K562 (cell line): ENCODE measurements at regions not wholly inside any gene's neighbourhood (a gene's known extent, or its start where the extent isn't known, plus 50 kb on each side); places are given as distances from the start of the nearest gene placed in this dataset.

Experiments
- ATAC-seq: fragments of 200-7000 bp; cut with Tn5 transposase; 3 replicates; pipeline ENCODE4 v1.9.1; 2020; ENCODE audit warnings: moderate library complexity
- BruUV-seq: library from RNA; stranded (reverse); fragments of 400-500 nt; replicated peaks from 2 replicates; lab custom pipeline; 2021; lab: Mats Ljungman, UMichigan
- CTCF ChIA-PET: fragments of 300-600 bp; formaldehyde crosslinking; extraction: SDS; loops from one replicate; lab custom pipeline; 2021; ENCODE audit warnings: low intra/inter-chr PET ratio; lab: Yijun Ruan, JAX
- POLR2A ChIA-PET: fragments of 300-600, 350-650 bp; sonication (Branson Sonifier 250); formaldehyde crosslinking; extraction: SDS; loops from one replicate; lab custom pipeline; 2021; ENCODE audit warnings: antibody characterized with exemption, inconsistent platforms; lab: Yijun Ruan, JAX
- DNase-seq, 4 experiments: peaks; one replicate each; pipeline versions ENCODE4 v3.0.0 to v3.0.0-alpha.2; 2011 to 2018; ENCODE audit warnings: low spot score in 3 of 4, mixed read lengths in 3 of 4; ENCODE audit errors: extremely low read depth in 1 of 4
- FAIRE-seq: peaks from 2 replicates; lab custom pipeline; 2011; peaks lifted over from hg19 to GRCh38; lab: Jason Lieb, UNC
- H2AFZ ChIP-seq: 2 replicates; pipeline ENCODE4 v1.6.0; 2011; ENCODE audit warnings: low read depth, low read length, control low read depth, inconsistent platforms
- H3K27ac ChIP-seq: fragments of 200-600 bp; 3 replicates; pipeline ENCODE4 v1.8.0; 2011; ENCODE audit warnings: low read depth, mild to moderate bottlenecking, control low read depth, inconsistent platforms, low read length, moderate library complexity, mixed read lengths; ENCODE audit errors: extremely low read depth
- H3K27me3 ChIP-seq, 2 experiments: fragments of 300-600 bp in 1 of 2; 2 replicates in 1 of 2; 3 replicates in 1 of 2; pipeline versions ENCODE4 v1.6.0 to v1.8.0; 2011; ENCODE audit warnings: inconsistent platforms in 2 of 2, low read length in 2 of 2, mild to moderate bottlenecking in 1 of 2, mixed read lengths in 1 of 2, moderate library complexity in 1 of 2; ENCODE audit not compliant: control insufficient read depth in 2 of 2, insufficient read depth in 2 of 2
- H3K36me3 ChIP-seq: fragments of 300-600 bp; 3 replicates; pipeline ENCODE4 v1.8.0; 2011; ENCODE audit warnings: mild to moderate bottlenecking, low read length, inconsistent platforms; ENCODE audit not compliant: control insufficient read depth, insufficient read depth
- H3K4me1 ChIP-seq, 2 experiments: fragments of 200-600 bp in 1 of 2; replicated peaks in 1 of 2; 2 replicates in 1 of 2; 3 replicates in 1 of 2; pipeline versions ENCODE4 v1.5.1 to v1.8.0; 2011; ENCODE audit warnings: inconsistent platforms in 2 of 2, low read length in 2 of 2, mild to moderate bottlenecking in 1 of 2, mixed read lengths in 1 of 2, moderate library complexity in 1 of 2; ENCODE audit not compliant: control insufficient read depth in 2 of 2, insufficient read depth in 2 of 2
- H3K4me2 ChIP-seq: 2 replicates; pipeline ENCODE4 v1.6.1; 2011; ENCODE audit warnings: low read length, control low read depth, inconsistent platforms, mixed read lengths; ENCODE audit not compliant: insufficient read depth
- H3K4me3 ChIP-seq: fragments of 200-600 bp; sonication (generic), shearing (Covaris generic); 2 replicates; pipeline ENCODE4 v1.5.1; 2016; ENCODE audit warnings: control low read depth, inconsistent platforms
- H3K79me2 ChIP-seq: fragments of 200-600 bp; 3 replicates; pipeline ENCODE4 v1.8.0; 2011; ENCODE audit warnings: low read length, inconsistent platforms; ENCODE audit not compliant: control insufficient read depth, insufficient read depth
- H3K9ac ChIP-seq, 2 experiments: 2 replicates each; pipeline versions ENCODE4 v1.6.0 to v1.6.1; 2011; ENCODE audit warnings: low read depth in 2 of 2, low read length in 2 of 2, control low read depth in 1 of 2, inconsistent platforms in 1 of 2, mild to moderate bottlenecking in 1 of 2, mixed read lengths in 1 of 2; ENCODE audit not compliant: insufficient read depth in 1 of 2
- H3K9me1 ChIP-seq: one replicate; pipeline ENCODE4 v1.6.0; 2011; ENCODE audit warnings: inconsistent platforms, mild to moderate bottlenecking, low read length, moderate library complexity; ENCODE audit not compliant: control insufficient read depth, insufficient read depth
- H3K9me3 ChIP-seq: replicated peaks from 2 replicates; pipeline ENCODE4 v1.5.1; 2011; ENCODE audit warnings: low read depth, low read length, inconsistent platforms; ENCODE audit not compliant: control insufficient read depth, insufficient read depth
- H4K20me1 ChIP-seq: replicated peaks from 2 replicates; pipeline ENCODE4 v1.6.1; 2011; ENCODE audit warnings: low read length, inconsistent platforms, mixed read lengths; ENCODE audit not compliant: control insufficient read depth, insufficient read depth
- BHLHE40 ChIP-seq: IDR thresholded peaks from 2 replicates; pipeline ENCODE4 v1.6.1; 2011; ENCODE audit warnings: low read length, improper control_type of control experiment
- FOXK1 ChIP-seq: sonication (generic); formaldehyde crosslinking; IDR thresholded peaks from 2 replicates; pipeline ENCODE4 v1.8.0; 2022; ENCODE audit warnings: missing genetic modification reagents, mild to moderate bottlenecking, borderline replicate concordance
- JUND ChIP-seq, 2 experiments: IDR thresholded peaks; 2 replicates in 1 of 2; 3 replicates in 1 of 2; pipeline ENCODE4 v1.6.1; 2011; ENCODE audit warnings: borderline replicate concordance in 2 of 2, low read depth in 2 of 2, low read length in 2 of 2, improper control_type of control experiment in 1 of 2, missing biosample characterization in 1 of 2, missing genetic modification characterization in 1 of 2, missing genetic modification reagents in 1 of 2
- MAZ ChIP-seq, 2 experiments: fragments of 450-650 bp in 1 of 2; sonication (generic) in 1 of 2; formaldehyde crosslinking; IDR thresholded peaks in 1 of 2; conservative IDR thresholded peaks in 1 of 2; 2 replicates each; pipeline versions ENCODE4 v1.4.0 to v1.5.0; 2020; ENCODE audit warnings: mild to moderate bottlenecking in 1 of 2, missing genetic modification reagents in 1 of 2
- MYC ChIP-seq, 2 experiments: fragments of 250-450 bp in 1 of 2; sonication (Bioruptor Pico) in 1 of 2; IDR thresholded peaks; 2 replicates each; pipeline versions ENCODE4 v1.5.1 to v1.6.1; 2012 to 2021; ENCODE audit warnings: low read depth in 2 of 2, borderline replicate concordance in 1 of 2, improper control_type of control experiment in 1 of 2, low read length in 1 of 2, mild to moderate bottlenecking in 1 of 2, moderate library complexity in 1 of 2
- RERE ChIP-seq: sonication (generic); formaldehyde crosslinking; IDR thresholded peaks from 2 replicates; pipeline ENCODE4 v1.8.0; 2023; ENCODE audit warnings: missing genetic modification reagents, mild to moderate bottlenecking, borderline replicate concordance
- SRSF3 ChIP-seq: fragments of 200-400 bp; formaldehyde crosslinking; IDR thresholded peaks from 2 replicates; pipeline ENCODE4 v1.6.1; 2016; ENCODE audit warnings: mild to moderate bottlenecking, low read length, moderate library complexity; ENCODE audit not compliant: insufficient read depth
- ZNF316 ChIP-seq: fragments of 450-650 bp; IDR thresholded peaks from 2 replicates; pipeline ENCODE4 v1.6.1; 2016
- ZNF707 ChIP-seq: fragments of 250-450 bp; sonication (Bioruptor Pico); conservative IDR thresholded peaks from 2 replicates; pipeline ENCODE4 v1.8.0; 2022; ENCODE audit warnings: inconsistent platforms, mild to moderate bottlenecking, moderate library complexity
- in situ Hi-C: fragments of 300-500 bp; cut with MboI; formaldehyde crosslinking; loops from 4 replicates; pipeline ENCODE4 v1.15.0; 2018; ENCODE audit warnings: inconsistent platforms, mixed read lengths
- intact Hi-C: fragments of 100-400 bp; cut with micrococcal nuclease; formaldehyde crosslinking; loops from 2 replicates; pipeline ENCODE4 v1.14.2; 2022

GRCh38 chr3:72169561-72170472, 384.9 kb upstream of the PROK2 start (continued):
- TF ChIP-seq SRSF3, result no peak
- peak; percentile 64 for TF ChIP-seq ZNF316
- peak; percentile 75; the same call in 1 of the 2 replicates for TF ChIP-seq JUND (IDR thresholded peaks at IDR 0.05; ENCODE audit: borderline replicate concordance, low read depth, low read length)
- TF ChIP-seq JUND (tag; IDR thresholded peaks at IDR 0.05; ENCODE audit: borderline replicate concordance, low read depth, low read length), result peak; percentile 62; the same call in 1 of the 3 replicates
- TF ChIP-seq, all 486 proteins: peak for 96

- Histone ChIP-seq H3K4me2 (no peak overlapping the region), H3K9me3 (no peaks in the 10 kb centered on the region), H3K9ac (no peak overlapping the region), H3K4me1 (peaks cover 9 to 35% of the 10 kb centered on the region in 2 experiments; a peak in 3 of 5 replicates), H3K27ac (no peak overlapping the region), H4K20me1 (no peaks in the 10 kb centered on the region), H2AFZ (no peak overlapping the region), H3K27me3 (no peaks in the 10 kb centered on the region), H3K4me3 (no peak overlapping the region), H3K79me2 (no peaks in the 10 kb centered on the region), H3K36me3 (no peaks in the 10 kb centered on the region), H3K9me1 (no peaks in the 10 kb centered on the region)
- intact Hi-C loops, result loop anchor here (2.0 kb wide), 1 partner anchor 24 kb away; no protein-coding TSS in a partner anchor
- no TSS peak for BruUV-seq
- DNase-seq (no peak), ATAC-seq (no peak), FAIRE-seq (no peak)
- TF ChIP-seq ZNF707 (CRISPR knock-in tag) (no peak), RERE (CRISPR knock-in tag) (no peak), MAZ (CRISPR knock-in tag; conservative IDR thresholded peaks at IDR 0.05 in 1 of 2, IDR thresholded peaks at IDR 0.05 in 1 of 2) (no peak), MYC (IDR thresholded peaks at IDR 0.05; ENCODE audit: low read depth, low read length) (no peak), MYC (CRISPR knock-in tag; IDR thresholded peaks at IDR 0.05; ENCODE audit: borderline replicate concordance, low read depth) (0 out of 2 replicates have a peak, but pooled peaks have one; percentile 54), FOXK1 (CRISPR knock-in tag) (no peak), BHLHE40 (no peak)
- CTCF ChIA-PET, result no interaction called here
- POLR2A ChIA-PET, result interaction anchor here (0.6 to 1.2 kb wide), 4 partner anchors 14 to 489 kb away, joined by 3 to 5 read pairs (median 4); no protein-coding TSS in a partner anchor
- in situ Hi-C loops, result no loop called here
Measured at GRCh38 chr3:72169120-72169519, 384.2 kb upstream of the PROK2 start.
